ENCODE measurements at regions not wholly inside any gene's neighbourhood (a gene's known extent, or its start where the extent isn't known, plus 50 kb on each side); places are given as distances from the start of the nearest gene placed in this dataset.

GRCh38 chr12:76611533-76611932, 52.0 kb upstream of the OSBPL8 start:
- DNase-seq = peak; percentile 70

- DNase-seq = no peak
These were observed 54.8 kb upstream of the OSBPL8 start for GRCh38 chr12:76614364-76614763.

GRCh38 chr12:76618031-76618430, 58.5 kb upstream of the OSBPL8 start:
- DNase-seq = no peak

- DNase-seq = peak; percentile 45
These were observed 62.0 kb upstream of the OSBPL8 start for GRCh38 chr12:76621582-76622024.

- no peak for DNase-seq
These were observed 62.8 kb upstream of the OSBPL8 start for GRCh38 chr12:76622351-76622750.

GRCh38 chr12:76622915-76623314, 63.3 kb upstream of the OSBPL8 start:
- DNase-seq = no peak

- DNase-seq = peak; percentile 67
These were observed 64.4 kb upstream of the OSBPL8 start for GRCh38 chr12:76623931-76624330.

- peak; percentile 54 for DNase-seq
These were observed 68.0 kb upstream of the OSBPL8 start for GRCh38 chr12:76627346-76628135.

GRCh38 chr12:76628745-76629144, 69.2 kb upstream of the OSBPL8 start:
- peak; percentile 47 for DNase-seq

GRCh38 chr12:76631741-76632140, 72.2 kb upstream of the OSBPL8 start:
- DNase-seq = no peak

GRCh38 chr12:76633415-76633814, 73.8 kb upstream of the OSBPL8 start:
- peak; percentile 32 for DNase-seq

GRCh38 chr12:76634133-76634532, 74.6 kb upstream of the OSBPL8 start:
- no peak for DNase-seq

- peak; percentile 75 for DNase-seq
These were observed 76.6 kb upstream of the OSBPL8 start for GRCh38 chr12:76636121-76636692.

- peak; percentile 56 for DNase-seq
These were observed 78.2 kb upstream of the OSBPL8 start for GRCh38 chr12:76637807-76638206.

GRCh38 chr12:76639646-76640045, 80.1 kb upstream of the OSBPL8 start:
- no peak for DNase-seq

GRCh38 chr12:76641073-76641472, 81.5 kb upstream of the OSBPL8 start:
- DNase-seq = no peak

GRCh38 chr12:76641961-76642360, 82.4 kb upstream of the OSBPL8 start:
- no peak for DNase-seq

GRCh38 chr12:76643438-76643837, 83.9 kb upstream of the OSBPL8 start:
- DNase-seq = peak; percentile 47

- DNase-seq = no peak
These were observed 85.4 kb upstream of the OSBPL8 start for GRCh38 chr12:76644950-76645349.

- DNase-seq = no peak
These were observed 86.4 kb upstream of the OSBPL8 start for GRCh38 chr12:76645934-76646333.

GRCh38 chr12:76646366-76646765, 86.8 kb upstream of the OSBPL8 start:
- no peak for DNase-seq

- DNase-seq = no peak
These were observed 89.5 kb upstream of the OSBPL8 start for GRCh38 chr12:76649099-76649498.

- no peak for DNase-seq
These were observed 92.8 kb upstream of the OSBPL8 start for GRCh38 chr12:76652402-76652801.

- DNase-seq = no peak
These were observed 93.8 kb upstream of the OSBPL8 start for GRCh38 chr12:76653342-76653741.

- DNase-seq = no peak
These were observed 99.2 kb upstream of the ZDHHC17 start for GRCh38 chr12:76664731-76665130.

Data from NCI-H226 (cell line).